K562 (cell line): ENCODE measurements at regions not wholly inside any gene's neighbourhood (a gene's known extent, or its start where the extent isn't known, plus 50 kb on each side); places are given as distances from the start of the nearest gene placed in this dataset.

ENCODE experiments used
- ARNT ChIP-seq, 2 experiments: fragments of 450-650 bp; IDR thresholded peaks; 2 replicates each; pipeline ENCODE4 v1.6.1; 2016; ENCODE audit warnings: mild to moderate bottlenecking in 1 of 2
- DPF2 ChIP-seq: fragments of 450-650 bp; IDR thresholded peaks from 2 replicates; pipeline ENCODE4 v1.6.1; 2016
- GTF2F1 ChIP-seq: IDR thresholded peaks from 2 replicates; pipeline ENCODE4 v1.6.1; 2011; ENCODE audit warnings: low read depth, low read length, improper control_type of control experiment
- TFAM ChIP-seq: fragments of 250-450 bp; sonication (Bioruptor Pico); conservative IDR thresholded peaks from 2 replicates; pipeline ENCODE4 v1.5.0; 2021; ENCODE audit warnings: mild to moderate bottlenecking, moderate library complexity
- U2AF2 ChIP-seq: fragments of 200-400 bp; formaldehyde crosslinking; optimal IDR thresholded peaks from 2 replicates; pipeline ENCODE3; 2017; ENCODE audit warnings: low read depth, mild to moderate bottlenecking, low read length
- ZBTB8A ChIP-seq: fragments of 450-650 bp; IDR thresholded peaks from 2 replicates; pipeline ENCODE4 v1.6.1; 2018; ENCODE audit warnings: mild to moderate bottlenecking, moderate library complexity; ENCODE audit not compliant: partially characterized antibody
- ZNF436 ChIP-seq: fragments of 250-450, 450-650 bp; sonication (Bioruptor Pico); formaldehyde crosslinking; IDR thresholded peaks from 2 replicates; pipeline ENCODE4 v1.7.0; 2020; ENCODE audit warnings: mild to moderate bottlenecking
- TF ChIP-seq, protein P1 (sequence below): sonication (generic); formaldehyde crosslinking; IDR thresholded peaks from 2 replicates; pipeline ENCODE4 v1.8.1; 2023; ENCODE audit warnings: mild to moderate bottlenecking, missing genetic modification reagents, moderate library complexity

- TF ChIP-seq DPF2 (no peak), ZNF436 (CRISPR knock-in tag) (no peak), ARNT (IDR thresholded peaks at IDR 0.05) (no peak), TFAM (CRISPR knock-in tag) (no peak), ZBTB8A (no peak), U2AF2 (no peak), GTF2F1 (no peak)
- TF ChIP-seq, protein P1, sequence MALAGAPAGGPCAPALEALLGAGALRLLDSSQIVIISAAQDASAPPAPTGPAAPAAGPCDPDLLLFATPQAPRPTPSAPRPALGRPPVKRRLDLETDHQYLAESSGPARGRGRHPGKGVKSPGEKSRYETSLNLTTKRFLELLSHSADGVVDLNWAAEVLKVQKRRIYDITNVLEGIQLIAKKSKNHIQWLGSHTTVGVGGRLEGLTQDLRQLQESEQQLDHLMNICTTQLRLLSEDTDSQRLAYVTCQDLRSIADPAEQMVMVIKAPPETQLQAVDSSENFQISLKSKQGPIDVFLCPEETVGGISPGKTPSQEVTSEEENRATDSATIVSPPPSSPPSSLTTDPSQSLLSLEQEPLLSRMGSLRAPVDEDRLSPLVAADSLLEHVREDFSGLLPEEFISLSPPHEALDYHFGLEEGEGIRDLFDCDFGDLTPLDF (CRISPR knock-in tag), result no peak
Measured at GRCh38 chr3:181839916-181840297, 128.2 kb downstream of the SOX2 start.
